Limb (tissue), 2 donors: ENCODE measurements at regions not wholly inside any gene's neighbourhood (a gene's known extent, or its start where the extent isn't known, plus 50 kb on each side); places are given as distances from the start of the nearest gene placed in this dataset.
"Not testable (repeated sequence)": the region's sequence is repeated elsewhere in the genome, so short reads cannot be mapped to it uniquely, and the experiment has no call there.

Experiments used
- DNase-seq, 2 donors: peaks; one replicate each; pipeline ENCODE4 v3.0.0-alpha.2; 2016; ENCODE audit errors: extremely low spot score in 2 of 2

DNA sequence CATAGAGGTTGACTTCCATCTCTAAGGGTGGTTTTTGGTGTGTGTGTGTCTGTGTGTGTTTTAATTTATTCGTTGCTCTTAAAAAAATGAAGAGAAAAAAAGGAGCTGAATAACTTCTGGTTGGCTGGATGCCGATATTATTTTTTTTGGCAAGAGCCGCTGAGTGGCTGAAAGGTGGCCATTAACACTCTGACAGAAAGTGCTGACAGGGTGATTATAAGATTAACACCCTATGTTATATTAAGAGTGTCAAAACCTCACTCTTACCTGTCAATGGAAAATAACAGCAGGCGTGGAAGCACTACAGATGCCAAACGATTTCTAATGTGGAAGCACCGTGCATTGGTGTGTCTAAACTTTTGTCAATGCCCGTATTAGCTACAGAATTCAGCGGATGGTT lies 622.5 kb downstream of the ANKRD50 start:
- DNase-seq, result no peak

DNA sequence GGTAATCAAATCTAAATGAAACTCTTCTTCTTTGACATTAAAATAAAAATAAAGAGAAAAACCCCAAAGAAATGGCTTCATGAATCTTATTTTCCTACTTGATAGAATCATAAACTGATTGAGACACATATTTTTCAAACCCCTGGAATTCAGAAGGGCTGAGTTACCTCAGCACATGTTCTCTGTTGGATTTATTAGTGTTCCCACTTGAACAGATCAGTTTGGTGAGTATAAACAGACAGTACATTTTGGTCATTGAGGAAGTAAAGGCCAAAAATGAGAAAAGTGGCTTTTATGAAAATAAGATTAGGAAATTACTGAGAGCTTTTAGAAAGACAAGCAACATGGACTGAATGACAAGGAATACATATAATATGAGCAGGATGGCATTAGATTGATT lies 620.4 kb downstream of the ANKRD50 start:
- DNase-seq, result no peak

DNA sequence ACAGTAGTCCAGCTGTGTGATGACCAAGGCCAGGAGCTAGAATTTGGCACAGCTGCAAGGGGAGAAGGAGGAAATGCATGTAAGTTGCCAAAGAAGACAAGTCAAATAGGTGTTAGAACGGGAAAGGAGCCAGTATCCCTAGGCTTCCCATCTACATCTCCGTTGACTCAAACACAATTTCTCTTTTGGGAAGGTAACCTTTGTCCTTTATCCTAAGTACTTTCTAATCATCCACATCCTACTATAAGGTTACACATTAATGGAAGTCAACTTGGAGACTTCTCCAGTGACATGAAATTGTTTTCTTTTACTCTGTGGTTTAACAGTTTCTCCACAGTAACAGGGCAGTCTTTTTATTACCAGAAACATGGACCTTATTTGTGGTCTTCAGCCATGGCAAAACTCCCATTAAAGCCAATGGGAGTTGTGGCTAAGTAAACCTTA lies 620.0 kb downstream of the ANKRD50 start:
- DNase-seq, result peak; percentile 26 to 72

DNA sequence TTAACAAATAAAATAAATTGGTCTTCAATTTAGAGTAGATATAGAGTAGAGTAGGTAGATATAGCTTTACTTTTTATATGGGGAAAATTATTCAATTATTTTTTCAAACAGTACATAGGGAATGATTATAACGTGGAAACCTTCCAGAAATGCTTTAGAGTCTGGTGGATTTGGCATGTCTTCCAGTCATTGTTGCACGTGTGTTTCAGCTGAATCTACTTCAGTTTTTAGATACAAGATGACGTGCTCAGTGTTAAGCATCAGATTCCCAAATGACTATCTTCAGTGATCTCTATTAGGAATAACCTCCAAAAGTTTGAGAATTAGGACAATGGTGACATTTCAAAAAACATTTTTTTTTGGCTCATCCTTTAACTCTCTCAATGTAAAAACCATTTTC lies 616.9 kb downstream of the ANKRD50 start:
- DNase-seq, result peak in 1 of 2 donors; percentile 63

DNA sequence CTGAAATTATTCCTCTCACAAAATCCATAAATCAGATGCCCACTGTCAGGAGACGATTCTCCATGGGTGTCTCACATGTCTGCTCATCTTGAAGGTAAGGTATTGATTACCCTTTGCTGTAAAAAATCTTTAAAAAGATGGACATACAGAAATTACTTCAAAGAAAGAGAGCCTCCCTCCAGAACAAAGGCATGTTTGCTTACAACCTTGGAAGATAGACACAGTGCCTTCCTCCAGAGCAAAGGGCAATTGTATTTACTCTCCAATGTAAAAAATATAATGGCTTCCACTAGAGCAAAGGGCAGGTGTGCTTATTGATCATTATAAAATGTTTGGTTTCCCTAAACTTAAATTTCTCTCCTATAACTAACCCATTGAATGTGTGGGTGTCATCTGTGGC lies 616.2 kb downstream of the ANKRD50 start:
- DNase-seq, result no peak

DNA sequence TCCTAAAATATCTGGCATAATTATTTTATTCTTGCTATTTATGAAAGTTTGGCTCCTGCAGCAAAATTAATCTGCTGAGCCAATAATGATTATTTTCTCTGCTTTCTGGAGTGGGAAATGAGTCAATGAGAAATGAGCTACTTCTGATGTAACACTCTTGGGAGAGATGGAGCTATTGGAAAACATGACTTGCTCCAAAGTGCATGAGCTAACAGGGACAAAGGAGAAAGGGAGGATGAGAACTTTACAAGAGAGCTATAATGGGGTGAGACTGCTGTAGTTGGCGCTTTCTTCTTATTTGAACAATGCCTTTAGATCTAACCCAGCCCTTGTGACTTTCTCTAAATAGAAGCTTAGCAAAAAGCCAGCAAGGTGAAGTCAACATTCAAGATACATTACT lies 615.1 kb downstream of the ANKRD50 start:
- no peak for DNase-seq

DNA sequence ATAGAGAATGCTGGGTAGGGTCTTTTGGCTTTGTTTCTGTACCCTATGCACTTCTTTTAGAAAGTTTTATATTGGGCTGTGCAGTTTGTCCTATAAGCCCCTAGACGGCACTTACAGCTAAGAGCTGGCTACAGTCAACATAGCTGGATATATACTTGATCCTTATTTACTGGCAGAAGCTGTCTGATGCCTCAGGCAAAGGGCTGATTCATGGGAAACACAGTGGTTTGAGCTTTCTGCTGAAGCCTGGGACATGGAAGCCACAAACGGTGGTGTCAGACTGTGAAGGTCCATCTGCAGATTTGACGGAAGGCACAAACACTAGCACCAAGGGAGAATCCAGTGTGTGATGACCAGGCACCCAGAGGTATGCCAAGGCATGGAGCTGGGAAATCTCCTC lies 608.4 kb downstream of the ANKRD50 start:
- no peak for DNase-seq

DNA sequence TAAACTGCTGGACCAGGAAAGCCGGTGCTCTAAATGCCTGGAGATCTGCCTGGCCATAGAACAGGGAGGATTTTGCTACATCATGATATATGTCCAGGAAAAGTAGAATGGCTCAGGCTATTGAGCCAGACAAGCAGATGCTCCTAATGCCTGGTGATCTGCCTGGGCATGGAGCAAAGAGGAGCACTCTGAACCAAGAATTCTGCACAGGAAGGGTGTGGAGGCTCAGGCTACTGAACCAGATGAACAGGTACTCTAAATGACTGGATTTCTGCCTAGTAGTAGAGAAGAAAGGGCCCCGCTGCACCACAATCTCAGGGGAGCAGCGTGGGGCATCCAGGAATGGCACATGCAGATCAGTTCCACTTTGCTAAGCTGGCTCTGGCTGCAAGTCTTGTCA lies 607.9 kb downstream of the ANKRD50 start:
- no peak for DNase-seq

DNA sequence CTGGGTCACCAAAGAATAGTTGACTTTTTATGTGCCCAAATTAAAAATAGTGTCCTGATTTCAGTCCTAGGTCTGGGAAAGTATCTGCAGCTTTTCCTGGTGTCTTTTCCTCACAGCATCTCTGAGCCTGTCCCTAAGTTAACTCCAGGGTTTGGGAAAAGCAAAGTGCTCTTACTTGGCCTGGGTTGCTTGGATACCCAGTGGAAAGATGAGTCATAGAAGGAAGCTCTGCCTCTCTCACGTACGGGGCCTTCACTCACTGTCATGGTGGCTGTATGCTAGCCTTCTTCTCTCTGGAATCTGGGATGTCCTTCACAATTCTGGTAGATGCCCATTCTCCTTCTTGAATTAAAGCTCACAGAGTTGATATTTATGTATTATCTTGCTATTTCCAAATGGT lies 607.3 kb downstream of the ANKRD50 start:
- DNase-seq, result no peak

DNA sequence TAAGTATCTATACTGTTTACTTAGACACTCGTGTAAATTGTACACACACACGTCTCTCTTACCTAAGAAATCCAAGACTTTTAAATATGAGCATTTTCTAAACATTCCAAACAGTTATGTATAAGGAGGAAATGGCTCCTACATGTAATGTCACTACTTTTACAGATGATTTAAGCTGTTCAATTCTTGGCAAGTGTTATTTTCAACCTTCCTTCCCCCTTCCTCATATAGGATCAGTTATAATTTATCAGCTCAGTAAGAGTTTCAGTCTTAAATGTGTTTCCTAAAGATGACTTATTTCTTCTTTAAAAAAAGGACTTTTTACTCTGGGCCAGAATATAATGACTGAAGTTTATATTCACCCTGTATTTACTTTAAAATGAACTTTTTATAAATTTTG lies 601.1 kb downstream of the ANKRD50 start:
- peak in 1 of 2 donors; percentile 21 for DNase-seq

DNA sequence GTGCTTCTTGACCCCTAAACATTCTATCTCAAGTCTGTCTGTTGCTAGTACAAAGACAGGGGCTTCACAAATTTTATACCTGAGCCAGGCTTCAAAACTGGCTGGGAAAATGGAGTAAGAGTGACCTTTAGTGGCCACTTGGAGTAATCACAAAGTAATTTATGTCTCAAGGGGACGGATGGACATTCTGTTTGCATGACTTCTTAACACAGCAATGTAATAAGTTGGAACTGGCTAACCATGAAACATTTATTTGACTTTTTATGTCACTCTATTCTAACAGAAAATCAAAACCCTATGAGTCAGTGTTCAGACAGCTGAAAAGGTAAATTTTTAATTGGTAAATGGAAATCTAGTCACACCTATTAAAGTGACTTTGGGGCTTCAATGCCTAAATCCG lies 600.6 kb downstream of the ANKRD50 start:
- DNase-seq, result peak; percentile 35 to 90

DNA sequence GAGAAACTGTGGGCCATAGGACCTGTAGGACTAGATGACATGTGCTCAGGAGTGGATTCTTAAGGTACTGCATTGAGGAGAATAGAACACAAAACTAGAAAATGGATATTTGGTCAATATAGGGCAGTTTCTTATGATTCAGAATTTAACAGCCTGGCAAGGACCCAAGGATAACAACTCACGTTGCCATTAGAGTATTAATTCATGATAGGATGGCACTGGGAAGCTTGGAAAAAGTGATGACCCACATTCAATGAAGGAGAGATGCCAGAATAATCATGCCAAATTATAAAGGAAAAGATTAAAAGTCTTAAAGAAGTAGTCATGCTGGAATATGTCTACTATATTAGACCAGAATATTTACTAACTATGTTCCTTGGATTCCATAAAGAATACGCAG lies 594.5 kb downstream of the ANKRD50 start:
- DNase-seq, result no peak

DNA sequence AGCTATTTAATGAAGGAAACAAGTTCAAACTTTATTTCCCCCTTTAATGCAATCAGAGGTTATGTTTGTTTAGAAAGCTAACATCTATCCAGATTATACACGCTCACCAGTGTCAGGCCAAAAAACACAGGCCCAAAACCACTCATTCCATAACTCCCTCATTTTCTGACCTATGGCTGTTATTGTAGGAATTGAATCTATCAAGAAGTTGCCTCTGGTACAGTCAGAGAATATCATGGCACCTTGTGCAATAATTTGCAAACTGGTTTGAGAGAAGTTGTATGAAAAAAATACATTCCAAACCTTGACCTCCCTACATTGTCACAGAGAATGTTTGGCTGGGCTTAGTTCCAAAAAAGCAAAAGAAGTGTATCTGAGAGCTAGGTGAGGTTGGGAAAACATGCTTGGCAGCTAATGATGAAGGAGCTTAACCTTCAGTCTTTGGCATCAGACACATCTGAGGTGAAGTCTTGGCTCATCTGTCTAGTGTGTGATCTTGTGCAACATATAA lies 591.0 kb downstream of the ANKRD50 start:
- no peak for DNase-seq

DNA sequence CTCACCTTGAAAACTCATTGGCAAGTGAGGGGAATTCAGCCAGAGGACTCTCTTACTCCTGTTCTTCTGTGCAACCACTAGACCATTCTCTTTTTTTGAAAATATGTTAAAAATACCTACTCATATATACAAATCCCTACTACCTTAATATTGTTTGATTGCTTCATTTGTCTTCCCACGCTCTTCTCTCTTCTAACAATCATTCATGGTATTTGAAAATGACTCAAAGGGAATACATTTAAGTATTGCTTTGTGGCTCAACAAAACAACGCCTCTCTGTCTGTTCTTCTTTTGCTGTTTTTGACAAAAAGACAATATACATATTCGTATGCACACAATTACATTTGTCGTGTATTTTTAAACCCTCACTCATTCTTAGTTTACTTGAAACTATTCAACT lies 589.4 kb downstream of the ANKRD50 start:
- DNase-seq, result no peak

DNA sequence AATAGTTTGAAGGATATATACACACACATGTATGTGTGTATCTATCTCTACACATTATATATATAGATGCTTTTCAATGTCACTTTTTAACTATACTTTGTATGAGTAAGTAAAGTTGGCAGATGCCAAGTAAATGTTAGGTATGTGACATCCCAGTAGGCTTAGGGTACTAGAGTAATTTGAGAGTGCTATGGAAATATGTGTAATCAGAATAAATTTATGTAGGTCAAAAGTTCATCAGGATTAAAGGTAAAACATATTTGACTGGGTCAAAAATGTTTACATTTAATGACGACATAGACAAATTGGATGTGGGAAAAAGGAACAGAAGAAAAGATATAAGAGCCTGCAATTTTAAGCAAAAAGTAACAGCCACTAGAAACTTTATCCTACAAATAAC lies 588.8 kb downstream of the ANKRD50 start:
- DNase-seq, result no peak

DNA sequence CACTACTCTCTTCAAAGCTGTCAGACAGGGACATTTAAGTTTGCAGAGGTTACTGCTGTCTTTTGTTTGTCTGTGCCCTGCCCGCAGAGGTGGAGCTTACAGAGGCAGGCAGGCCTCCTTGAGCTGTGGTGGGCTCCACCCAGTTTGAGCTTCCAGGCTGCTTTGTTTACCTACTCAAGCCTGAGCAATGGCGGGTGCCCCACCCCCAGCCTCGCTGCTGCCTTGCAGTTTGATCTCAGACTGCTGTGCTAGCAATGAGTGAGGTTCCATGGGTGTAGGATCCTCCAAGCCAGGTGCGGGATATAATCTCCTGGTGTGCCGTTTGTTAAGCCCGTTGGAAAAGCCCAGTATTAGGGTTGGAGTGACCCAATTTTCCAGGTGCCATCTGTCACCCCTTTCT lies 581.2 kb downstream of the ANKRD50 start:
- DNase-seq, result not testable (repeated sequence)

DNA sequence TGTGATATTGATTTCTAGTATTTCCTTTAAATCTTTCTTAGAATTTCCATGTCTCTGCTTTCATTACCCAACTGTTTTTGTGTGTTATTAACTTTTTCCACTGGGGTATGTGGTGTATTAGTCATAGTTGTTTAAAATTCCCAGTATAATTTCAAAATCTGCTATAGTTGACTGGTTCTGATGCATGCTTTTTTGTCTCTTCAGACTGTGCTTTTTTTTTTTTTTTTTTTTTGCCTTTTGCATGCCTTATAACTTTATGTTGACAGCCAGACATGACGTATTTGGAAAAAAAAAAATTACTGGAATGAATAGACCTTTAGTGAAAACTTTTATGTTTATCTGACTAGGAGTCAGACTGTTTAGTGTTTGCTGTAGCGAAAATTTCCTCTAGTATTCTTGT lies 580.4 kb downstream of the ANKRD50 start:
- no peak for DNase-seq

DNA sequence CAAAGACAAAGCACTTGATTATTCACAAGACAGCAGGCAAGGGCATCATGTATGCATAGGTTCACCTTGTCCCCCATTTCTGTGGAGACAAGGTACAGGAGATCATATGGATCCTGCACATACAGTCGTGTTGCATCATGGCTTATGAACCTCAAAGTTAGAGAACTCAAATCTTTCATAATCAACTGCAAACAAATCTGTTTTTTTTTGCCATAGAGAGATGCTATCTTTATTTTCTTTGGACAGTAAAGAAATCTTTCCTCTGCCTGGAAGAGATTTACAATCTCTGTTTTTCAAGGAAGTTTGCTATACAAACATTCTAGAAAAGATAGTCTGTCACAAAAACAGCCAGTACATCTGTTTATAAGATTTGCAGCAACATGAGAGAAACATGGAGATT lies 578.8 kb downstream of the ANKRD50 start:
- no peak for DNase-seq

DNA sequence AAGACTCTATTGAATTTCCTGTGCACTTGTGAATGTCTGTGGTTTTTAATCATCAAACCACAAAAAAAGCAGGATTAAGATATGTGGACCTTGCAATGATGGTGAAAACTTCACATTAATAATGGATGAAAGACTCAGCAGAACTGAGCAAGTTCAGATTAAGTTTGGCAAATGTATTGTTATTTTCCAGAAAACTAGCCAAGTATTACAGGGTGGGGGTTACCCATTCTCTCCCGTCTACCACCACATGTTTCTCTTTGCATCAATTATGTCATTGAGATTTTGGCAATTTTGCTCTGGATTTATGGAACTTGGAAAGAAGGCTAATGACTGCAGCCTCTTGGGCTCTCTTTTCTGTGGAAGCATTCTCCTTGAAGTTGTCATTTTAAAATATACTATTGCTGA lies 577.1 kb downstream of the ANKRD50 start:
- peak in 1 of 2 donors; percentile 55 for DNase-seq

DNA sequence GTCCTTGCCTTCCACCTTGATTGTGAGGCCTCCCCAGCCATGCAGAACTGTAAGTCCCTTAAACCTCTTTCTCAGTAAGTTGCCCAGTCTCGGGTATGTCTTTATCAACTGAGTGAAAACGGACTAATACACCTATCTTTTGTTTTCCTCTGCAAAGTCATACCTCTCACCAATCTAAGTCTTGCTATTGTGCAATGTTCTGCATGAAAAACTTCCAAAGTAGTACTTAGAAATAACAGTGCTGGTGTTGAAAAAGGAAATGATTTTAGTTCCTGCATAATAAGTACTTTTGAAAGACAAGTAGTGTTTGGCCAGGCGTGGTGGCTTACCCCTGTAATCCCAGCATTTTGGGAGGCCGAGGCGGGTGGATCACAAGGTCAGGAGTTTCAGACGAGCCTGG lies 573.5 kb downstream of the ANKRD50 start:
- no peak for DNase-seq

DNA sequence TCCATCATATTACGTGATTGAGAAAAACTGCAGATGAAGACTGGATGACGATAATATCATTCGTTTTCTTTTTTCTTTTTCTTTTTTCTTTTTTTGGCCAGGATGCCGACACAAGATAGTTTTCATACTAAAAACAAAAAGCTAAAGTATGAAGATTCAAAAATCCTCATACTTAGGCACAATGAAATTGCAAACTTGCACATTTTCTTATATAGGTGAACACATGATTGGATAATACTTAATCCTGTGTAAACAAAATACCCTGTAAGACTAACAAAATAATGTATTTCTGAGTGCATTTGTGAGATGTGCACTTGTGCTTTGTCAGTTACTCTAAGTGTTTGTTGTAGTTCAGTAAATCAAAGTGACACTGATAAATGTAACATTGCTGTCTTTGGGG lies 568.9 kb downstream of the ANKRD50 start:
- DNase-seq, result no peak

DNA sequence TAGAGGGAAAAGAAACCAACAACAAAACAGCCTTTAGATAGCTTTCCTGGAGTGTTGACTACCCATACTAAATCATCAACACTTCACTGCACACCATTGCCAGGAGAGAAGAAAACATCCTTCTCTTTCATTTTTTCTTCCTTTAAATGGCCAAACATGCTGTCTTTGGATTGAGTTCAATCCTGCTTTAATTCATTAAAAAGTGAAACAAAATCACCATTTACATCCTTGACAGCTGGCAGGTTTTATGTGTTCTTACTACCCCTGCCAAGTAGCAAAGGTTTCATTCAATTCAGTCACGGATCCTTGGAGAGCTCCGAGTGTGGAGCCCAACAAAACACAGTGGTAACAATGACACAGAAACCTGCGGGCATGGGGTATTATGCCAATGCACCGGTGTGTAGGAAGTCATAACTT lies 568.3 kb downstream of the ANKRD50 start:
- DNase-seq, result no peak

DNA sequence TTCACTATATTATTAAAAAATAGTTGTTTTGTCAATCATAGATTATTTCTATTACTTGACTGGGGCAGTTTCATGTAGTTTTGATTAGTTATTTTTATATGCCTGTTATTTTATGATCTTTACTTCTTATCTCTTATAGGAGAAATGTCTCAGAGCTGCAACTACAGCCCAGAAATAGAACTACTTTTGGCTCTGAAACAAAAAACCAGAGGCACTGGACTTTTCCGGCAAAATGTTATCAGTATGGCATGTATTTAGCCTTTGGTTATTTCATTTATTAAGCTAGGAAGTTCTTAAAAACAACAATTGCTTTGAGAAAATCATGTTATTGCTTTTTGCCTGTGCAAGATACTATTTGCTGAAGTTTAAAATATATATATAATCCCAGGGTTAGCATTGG lies 566.5 kb downstream of the ANKRD50 start:
- no peak for DNase-seq

DNA sequence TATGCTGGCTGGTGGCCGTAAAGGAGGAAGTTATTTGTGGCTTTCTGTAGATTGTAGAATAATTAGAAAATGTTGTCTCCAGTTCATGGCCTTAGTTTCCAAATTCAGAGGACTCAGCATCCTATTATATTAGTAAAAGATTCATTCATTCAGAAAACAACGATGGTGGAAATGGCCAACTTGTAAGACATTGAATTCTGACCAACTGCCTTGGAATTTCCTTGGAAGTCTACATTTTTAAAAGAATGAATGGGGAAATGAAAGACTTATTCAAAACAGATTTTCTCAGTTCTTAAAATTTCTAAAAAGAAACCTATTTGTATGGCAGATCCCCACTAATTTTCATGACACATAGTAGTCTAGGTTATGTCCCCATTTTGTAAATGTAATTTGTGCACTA lies 561.5 kb downstream of the ANKRD50 start:
- no peak for DNase-seq
